ENCODE measurements at regions not wholly inside any gene's neighbourhood (a gene's known extent, or its start where the extent isn't known, plus 50 kb on each side); places are given as distances from the start of the nearest gene placed in this dataset.
"Not testable (repeated sequence)": the region's sequence is repeated elsewhere in the genome, so short reads cannot be mapped to it uniquely, and the experiment has no call there.

- no peak for DNase-seq (ENCODE audit: low read depth in 3 of 3, low spot score in 2 of 3)
These were observed 1019.7 kb downstream of the STPG2 start for GRCh38 chr4:97123573-97123972.

- DNase-seq (ENCODE audit: low read depth in 3 of 3, low spot score in 2 of 3), result no peak
These were observed 1010.8 kb downstream of the STPG2 start for GRCh38 chr4:97132435-97132834.

GRCh38 chr4:97134456-97134855, 1008.8 kb downstream of the STPG2 start:
- no peak for DNase-seq (ENCODE audit: low read depth in 3 of 3, low spot score in 2 of 3)

GRCh38 chr4:97139791-97140190, 1003.5 kb downstream of the STPG2 start:
- DNase-seq (ENCODE audit: low read depth in 3 of 3, low spot score in 2 of 3), result no peak

GRCh38 chr4:97140545-97140944, 1002.7 kb downstream of the STPG2 start:
- no peak for DNase-seq (ENCODE audit: low read depth in 3 of 3, low spot score in 2 of 3)

- DNase-seq (ENCODE audit: low read depth in 3 of 3, low spot score in 2 of 3), result not testable (repeated sequence)
These were observed 1001.9 kb downstream of the STPG2 start for GRCh38 chr4:97141332-97141731.

- DNase-seq (ENCODE audit: low read depth in 3 of 3, low spot score in 2 of 3), result no peak
These were observed 1000.9 kb downstream of the STPG2 start for GRCh38 chr4:97142410-97142809.

GRCh38 chr4:97142893-97143292, 1000.4 kb downstream of the STPG2 start:
- DNase-seq (ENCODE audit: low read depth in 3 of 3, low spot score in 2 of 3), result no peak

- no peak for DNase-seq (ENCODE audit: low read depth in 3 of 3, low spot score in 2 of 3)
These were observed 999.1 kb downstream of the STPG2 start for GRCh38 chr4:97144199-97144598.

GRCh38 chr4:97150966-97151365, 992.3 kb downstream of the STPG2 start:
- no peak for DNase-seq (ENCODE audit: low read depth in 3 of 3, low spot score in 2 of 3)

- DNase-seq (ENCODE audit: low read depth in 3 of 3, low spot score in 2 of 3), result no peak
These were observed 991.1 kb downstream of the STPG2 start for GRCh38 chr4:97152149-97152548.

GRCh38 chr4:97153042-97153441, 990.2 kb downstream of the STPG2 start:
- peak; percentile 2 to 17 (median 8) for DNase-seq (ENCODE audit: low read depth in 3 of 3, low spot score in 2 of 3)

- DNase-seq (ENCODE audit: low read depth in 3 of 3, low spot score in 2 of 3), result no peak
These were observed 983.7 kb downstream of the STPG2 start for GRCh38 chr4:97159625-97160024.

- DNase-seq (ENCODE audit: low read depth in 3 of 3, low spot score in 2 of 3), result no peak
These were observed 958.0 kb downstream of the STPG2 start for GRCh38 chr4:97185233-97185632.

- DNase-seq (ENCODE audit: low read depth in 3 of 3, low spot score in 2 of 3), result no peak
These were observed 946.2 kb downstream of the STPG2 start for GRCh38 chr4:97197106-97197505.

- no peak for DNase-seq (ENCODE audit: low read depth in 3 of 3, low spot score in 2 of 3)
These were observed 934.5 kb downstream of the STPG2 start for GRCh38 chr4:97208749-97209148.

GRCh38 chr4:97215409-97215941, 927.8 kb downstream of the STPG2 start:
- no peak for DNase-seq (ENCODE audit: low read depth in 3 of 3, low spot score in 2 of 3)

- no peak for DNase-seq (ENCODE audit: low read depth in 3 of 3, low spot score in 2 of 3)
These were observed 927.2 kb downstream of the STPG2 start for GRCh38 chr4:97216046-97216445.

GRCh38 chr4:97235521-97235920, 907.8 kb downstream of the STPG2 start:
- DNase-seq (ENCODE audit: low read depth in 3 of 3, low spot score in 2 of 3), result no peak

GRCh38 chr4:97238956-97239666, 904.2 kb downstream of the STPG2 start:
- DNase-seq (ENCODE audit: low read depth in 3 of 3, low spot score in 2 of 3), result no peak

GRCh38 chr4:97239667-97239997, 903.6 kb downstream of the STPG2 start:
- no peak for DNase-seq (ENCODE audit: low read depth in 3 of 3, low spot score in 2 of 3)

- DNase-seq (ENCODE audit: low read depth in 3 of 3, low spot score in 2 of 3), result no peak
These were observed 890.6 kb downstream of the STPG2 start for GRCh38 chr4:97252615-97253154.

- no peak for DNase-seq (ENCODE audit: low read depth in 3 of 3, low spot score in 2 of 3)
These were observed 880.5 kb downstream of the STPG2 start for GRCh38 chr4:97262769-97263168.

Measured in right renal cortex interstitium (tissue), 3 donors.